SU-DHL-6 (cell line): ENCODE measurements at regions not wholly inside any gene's neighbourhood (a gene's known extent, or its start where the extent isn't known, plus 50 kb on each side); places are given as distances from the start of the nearest gene placed in this dataset.

Experiments
- CTCF ChIP-seq: fragments of 200-600 bp; sonication (generic); IDR thresholded peaks from one replicate; pipeline ENCODE4 v1.5.1; 2017; ENCODE audit warnings: antibody characterized with exemption, mild to moderate bottlenecking, low read length, moderate library complexity; ENCODE audit not compliant: insufficient read depth, poor library complexity, severe bottlenecking
- EZH2phosphoT487 ChIP-seq: fragments of 200-600 bp; sonication (generic), shearing (Covaris generic); conservative IDR thresholded peaks from 2 replicates; pipeline ENCODE4 v1.6.1; 2018; ENCODE audit warnings: mild to moderate bottlenecking, antibody characterized with exemption, low read length, moderate library complexity, mixed read lengths

- TF ChIP-seq CTCF = no peak
- no peak for TF ChIP-seq EZH2phosphoT487
These were observed 244.9 kb upstream of the ANKRD55 start for GRCh38 chr5:56478062-56478461.
